NCI-H1105 (cell line): ENCODE measurements at regions not wholly inside any gene's neighbourhood (a gene's known extent, or its start where the extent isn't known, plus 50 kb on each side); places are given as distances from the start of the nearest gene placed in this dataset.

Experiments used
- DNase-seq: peaks from one replicate; lab custom pipeline; 2025; lab: John Stamatoyannopoulos, UW

DNA sequence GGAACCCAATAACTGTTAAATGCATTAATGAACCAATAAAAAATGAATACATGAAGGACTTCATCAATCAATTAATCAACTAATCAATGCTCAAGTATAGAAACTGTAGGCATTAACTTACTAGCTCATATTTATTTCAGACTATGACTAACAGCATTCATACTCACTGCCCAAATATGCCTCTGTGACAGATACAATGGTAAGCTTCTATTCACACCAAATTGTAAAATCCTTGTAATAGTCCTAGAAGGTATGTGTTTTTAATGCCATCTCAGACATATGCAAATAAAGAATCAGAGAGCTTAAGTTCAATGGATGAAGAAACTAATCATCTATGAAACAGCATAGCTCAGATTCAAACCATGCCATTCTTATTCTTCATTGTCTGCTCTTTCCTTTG lies 1253.6 kb upstream of the TENM4 start:
- no peak for DNase-seq

DNA sequence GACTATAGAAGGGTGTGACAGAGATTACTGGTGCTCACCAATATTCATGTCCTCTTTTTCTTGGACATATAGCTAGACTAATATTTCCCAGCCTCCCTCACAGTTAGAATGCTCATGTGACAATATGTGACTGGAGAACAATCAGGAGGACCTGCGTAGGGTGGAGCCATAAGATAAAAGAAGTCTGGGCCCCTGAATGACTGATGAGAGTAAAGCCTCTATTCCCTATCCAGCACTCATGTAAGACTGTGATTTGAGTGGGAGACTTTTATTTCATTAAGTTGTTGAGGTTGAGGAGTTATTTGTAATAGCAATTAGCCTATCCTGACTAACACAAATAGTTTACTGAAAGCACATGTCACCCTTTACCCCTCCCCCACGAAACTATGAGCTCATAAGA lies 1247.1 kb upstream of the TENM4 start:
- no peak for DNase-seq

GRCh38 chr11:80686889-80687288 lies 1246.1 kb upstream of the TENM4 start:
- no peak for DNase-seq

GRCh38 chr11:80673566-80673965 lies 1232.7 kb upstream of the TENM4 start:
- DNase-seq = no peak

DNA sequence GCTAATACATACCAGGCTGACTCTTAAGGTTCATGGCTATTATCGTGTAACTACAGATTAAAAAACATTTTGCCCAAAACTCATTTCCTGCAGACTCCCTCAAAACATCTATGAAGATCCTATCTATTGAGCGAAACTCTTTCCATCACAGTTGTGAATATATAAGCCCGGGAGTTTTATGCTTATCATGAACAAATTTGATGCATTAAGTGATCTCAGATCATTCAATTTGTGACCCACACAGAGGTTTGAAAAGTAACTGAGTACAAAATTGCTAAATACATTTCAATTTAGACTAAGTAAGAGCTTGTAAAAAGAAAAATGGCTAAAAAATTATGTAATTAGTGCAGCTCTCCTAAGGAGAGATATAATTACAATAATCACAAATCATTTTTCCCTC lies 1228.8 kb upstream of the TENM4 start:
- DNase-seq = no peak

DNA sequence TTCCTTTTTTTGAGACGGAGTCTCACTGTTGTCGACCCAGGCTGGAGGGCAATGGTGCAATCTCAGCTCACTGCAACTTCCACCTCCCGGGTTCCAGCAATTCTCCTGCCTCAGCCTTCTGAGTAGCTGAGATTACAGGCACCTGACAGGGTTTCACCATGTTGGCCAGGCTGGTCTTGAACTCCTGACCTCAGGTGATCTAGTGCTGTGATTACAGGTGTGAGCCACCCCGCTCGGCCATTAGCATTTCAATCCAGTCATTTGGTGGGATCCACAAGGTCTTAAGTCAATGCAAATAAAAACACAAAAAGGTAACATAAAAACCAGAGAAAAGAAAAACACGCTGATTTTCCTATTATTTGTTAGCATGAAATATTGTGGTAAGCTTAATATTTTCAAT lies 1227.2 kb upstream of the TENM4 start:
- no peak for DNase-seq

DNA sequence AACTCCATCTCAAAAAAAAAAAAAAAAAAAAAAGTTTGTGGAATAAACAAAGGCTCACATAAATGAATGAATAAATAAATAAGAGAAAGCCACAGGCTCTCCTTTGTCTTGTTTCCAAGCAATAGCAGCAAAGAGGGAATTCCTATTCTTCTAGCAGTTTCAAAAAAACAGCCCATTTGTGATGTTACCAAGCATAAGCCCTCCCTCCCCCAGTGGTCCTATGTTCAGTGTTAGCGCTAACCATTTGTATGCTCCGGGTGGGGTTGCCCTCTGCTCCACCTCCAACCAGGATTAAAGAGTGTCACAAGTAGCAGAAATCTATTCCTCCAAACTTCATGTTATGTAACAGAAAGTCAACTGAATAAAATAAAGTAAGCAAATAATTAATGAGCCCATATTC lies 1215.0 kb upstream of the TENM4 start:
- no peak for DNase-seq

DNA sequence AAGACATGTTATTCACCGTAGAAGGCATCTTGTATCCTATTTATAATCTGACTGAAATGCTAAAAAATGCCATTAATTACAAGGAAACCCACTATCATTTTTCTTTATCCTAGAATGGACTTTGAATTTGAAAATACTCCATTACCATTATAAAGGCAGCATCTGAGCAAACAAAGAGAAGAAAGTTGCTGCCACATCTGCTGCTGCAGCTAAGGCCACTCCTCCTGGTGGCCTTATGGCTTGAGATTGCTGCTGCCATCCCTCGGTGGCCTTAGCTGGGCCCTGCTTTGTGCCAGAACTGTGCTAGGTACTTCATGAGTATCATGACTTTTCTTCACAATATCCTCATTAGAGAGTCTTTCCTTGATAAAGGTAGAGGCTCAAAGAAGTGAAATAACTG lies 1210.1 kb upstream of the TENM4 start:
- no peak for DNase-seq

DNA sequence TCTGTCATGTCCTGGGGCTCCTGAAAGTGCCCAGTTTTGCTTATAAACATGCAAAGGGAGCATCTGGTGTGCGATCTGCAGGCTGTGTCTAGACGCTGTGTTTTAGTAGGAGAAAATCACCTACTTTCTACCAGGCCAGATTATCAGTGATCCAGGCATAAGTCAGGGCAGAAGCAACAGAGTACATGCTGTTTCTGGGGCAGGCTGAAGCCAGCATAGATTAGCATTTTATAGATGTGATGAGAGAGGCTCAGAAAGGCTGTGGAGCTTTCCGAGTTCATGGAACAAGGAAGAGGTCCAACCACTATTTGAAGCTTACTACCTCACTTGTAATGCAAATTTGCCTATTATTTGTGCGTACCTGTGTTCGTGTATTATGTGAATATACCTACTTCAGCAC lies 1208.4 kb upstream of the TENM4 start:
- no peak for DNase-seq

GRCh38 chr11:80638296-80638695 lies 1197.5 kb upstream of the TENM4 start:
- no peak for DNase-seq

GRCh38 chr11:80637571-80637970 lies 1196.7 kb upstream of the TENM4 start:
- no peak for DNase-seq

DNA sequence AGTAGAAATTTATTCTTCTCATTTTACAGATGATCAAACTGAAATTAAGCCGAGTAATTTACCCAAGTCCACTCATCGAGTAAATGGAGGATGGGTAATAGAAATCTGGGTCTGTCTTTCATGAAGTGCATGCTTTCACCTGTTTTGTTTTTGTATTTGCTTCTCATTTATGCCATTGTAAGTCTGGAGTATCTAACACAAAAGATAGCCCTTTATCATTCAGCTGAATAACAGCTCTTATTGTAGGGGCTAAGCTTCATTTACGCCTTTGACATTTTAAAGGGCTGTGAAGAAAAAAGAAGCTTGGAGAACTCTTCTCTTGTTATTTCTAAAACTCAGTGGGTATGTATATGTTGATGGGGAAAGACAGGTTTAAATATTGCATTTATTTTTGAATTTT lies 1196.2 kb upstream of the TENM4 start:
- no peak for DNase-seq

DNA sequence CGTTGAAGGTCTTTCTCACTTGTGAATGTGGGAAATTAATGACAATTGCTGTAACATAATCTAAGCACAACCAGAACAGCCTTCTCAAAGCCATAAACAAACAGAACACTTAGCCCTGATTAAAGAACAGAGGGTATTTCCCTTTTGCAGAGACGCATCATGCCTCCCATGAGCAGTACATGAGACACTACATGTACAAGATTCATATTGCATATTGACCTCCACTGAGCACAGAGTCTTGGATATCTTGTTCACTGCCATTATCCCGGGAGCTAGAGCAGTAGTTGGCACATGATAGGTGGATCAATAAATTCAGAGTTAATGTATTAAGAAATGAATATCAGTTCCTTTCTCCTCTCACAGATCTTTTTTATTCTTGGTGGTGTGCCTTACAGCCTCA lies 1194.3 kb upstream of the TENM4 start:
- no peak for DNase-seq

- DNase-seq = no peak
These were observed 1191.9 kb upstream of the TENM4 start for GRCh38 chr11:80632691-80633090.

GRCh38 chr11:80632156-80632555 lies 1191.3 kb upstream of the TENM4 start:
- DNase-seq = no peak

DNA sequence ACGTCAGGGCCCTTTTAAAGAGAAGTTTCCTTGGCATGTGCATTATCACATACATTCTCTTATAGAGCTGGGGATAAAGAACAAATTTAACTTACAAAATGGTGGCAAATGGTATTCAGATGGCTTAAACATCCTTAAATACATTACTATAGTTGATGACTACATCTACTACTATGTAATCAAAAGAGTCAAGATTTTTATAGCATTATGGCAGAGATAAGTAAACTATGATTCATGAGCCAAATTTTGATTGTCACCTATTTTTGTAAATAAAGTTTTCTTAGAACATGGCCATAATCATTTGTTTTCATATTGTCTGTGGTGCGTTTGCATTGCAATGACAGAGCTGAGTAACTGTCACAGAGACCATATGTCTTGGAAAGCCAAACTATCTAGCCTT lies 1188.6 kb upstream of the TENM4 start:
- DNase-seq = no peak

GRCh38 chr11:80627364-80627763 lies 1186.5 kb upstream of the TENM4 start:
- no peak for DNase-seq

DNA sequence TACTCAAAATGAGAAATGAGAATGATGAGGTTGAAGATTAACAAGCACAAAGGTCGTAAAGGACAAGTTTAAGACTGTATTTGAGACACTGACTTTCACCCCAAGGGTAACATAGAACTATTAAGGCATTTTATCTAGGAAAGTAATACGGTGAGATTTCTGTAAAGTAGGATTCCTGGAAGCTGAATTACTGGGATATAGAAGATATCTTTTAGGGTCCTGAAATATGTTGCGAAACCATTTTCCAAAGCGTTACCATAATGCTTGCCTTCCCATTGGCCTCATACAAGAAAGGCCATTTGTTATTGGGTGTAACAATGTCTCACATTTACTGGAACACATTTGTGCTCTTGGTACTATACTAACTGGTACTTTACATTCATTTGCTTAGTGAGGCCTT lies 1185.9 kb upstream of the TENM4 start:
- DNase-seq = no peak

DNA sequence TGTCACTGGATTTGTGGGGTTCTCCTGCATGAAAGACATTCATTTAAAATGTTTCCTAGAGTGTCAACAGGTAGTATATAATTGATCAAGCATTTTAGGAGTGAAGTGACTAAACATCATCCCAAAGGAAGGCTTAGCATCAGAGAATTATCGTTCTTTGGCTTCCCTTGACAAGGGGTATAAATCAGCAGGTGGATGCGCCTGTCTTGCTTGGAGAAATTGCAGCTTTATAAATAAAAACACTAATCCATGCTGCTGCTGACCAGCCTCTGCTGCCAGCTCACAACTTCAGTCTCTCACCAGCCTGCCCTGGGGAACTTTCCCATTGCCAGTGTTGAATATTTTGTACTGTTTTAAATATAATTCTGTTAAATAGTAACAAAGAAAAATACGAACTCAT lies 1184.7 kb upstream of the TENM4 start:
- DNase-seq = no peak

- DNase-seq = no peak
These were observed 1181.0 kb upstream of the TENM4 start for GRCh38 chr11:80621871-80622270.

- no peak for DNase-seq
These were observed 1180.0 kb upstream of the TENM4 start for GRCh38 chr11:80620867-80621266.

GRCh38 chr11:80617156-80617555 lies 1176.3 kb upstream of the TENM4 start:
- DNase-seq = no peak

DNA sequence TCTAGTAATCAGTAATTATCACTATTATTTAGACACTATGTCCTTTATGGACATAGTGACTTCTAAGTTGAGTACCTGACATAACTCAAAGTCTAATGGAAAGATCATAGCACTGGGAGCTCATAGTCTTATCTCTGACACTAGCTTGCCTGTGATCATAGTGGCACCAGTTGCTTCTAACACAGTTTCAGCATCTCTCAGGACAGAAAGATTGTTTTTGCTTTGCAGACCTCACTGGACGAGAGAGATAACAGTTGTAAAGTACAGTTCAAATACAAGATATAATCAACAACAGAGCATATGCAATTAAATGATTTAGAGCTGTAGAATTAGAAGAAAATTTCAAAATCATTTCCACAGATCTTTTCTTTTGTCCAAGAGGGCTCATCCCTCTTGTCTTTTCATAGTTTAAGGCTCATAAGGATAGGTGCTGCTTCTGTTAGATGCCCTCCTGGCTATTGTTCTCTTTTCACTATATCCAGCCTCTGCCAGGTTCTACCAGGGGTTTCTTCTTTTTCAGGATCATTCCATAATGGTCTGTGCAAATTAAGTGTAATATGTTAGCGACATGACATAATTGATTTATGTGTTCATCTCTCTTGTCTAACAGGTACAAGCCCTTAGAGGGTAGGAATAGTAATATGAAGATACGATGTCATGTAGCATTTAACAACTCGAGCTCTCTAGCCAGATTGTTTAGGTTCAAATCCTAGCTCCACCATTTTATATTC lies 1175.4 kb upstream of the TENM4 start:
- no peak for DNase-seq

DNA sequence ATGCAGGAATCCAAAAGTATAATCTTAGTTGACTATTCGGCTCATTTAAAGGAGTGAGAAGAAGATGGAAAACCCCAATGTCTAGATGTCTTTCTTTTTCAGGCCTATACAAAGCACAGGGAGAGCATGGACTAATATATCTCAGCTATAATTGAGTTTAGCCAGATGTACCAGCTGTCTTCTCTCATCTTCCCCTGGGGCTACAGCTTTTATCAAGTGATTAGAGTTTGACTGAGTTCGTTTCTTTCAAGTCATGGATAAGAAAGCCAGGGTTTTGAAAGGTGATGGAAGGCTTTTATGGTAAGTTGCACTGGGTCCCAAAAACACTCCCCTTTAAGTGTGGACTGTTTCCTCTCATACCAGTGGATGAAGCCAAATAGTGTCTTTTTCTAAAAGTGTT lies 1172.8 kb upstream of the TENM4 start:
- no peak for DNase-seq

DNA sequence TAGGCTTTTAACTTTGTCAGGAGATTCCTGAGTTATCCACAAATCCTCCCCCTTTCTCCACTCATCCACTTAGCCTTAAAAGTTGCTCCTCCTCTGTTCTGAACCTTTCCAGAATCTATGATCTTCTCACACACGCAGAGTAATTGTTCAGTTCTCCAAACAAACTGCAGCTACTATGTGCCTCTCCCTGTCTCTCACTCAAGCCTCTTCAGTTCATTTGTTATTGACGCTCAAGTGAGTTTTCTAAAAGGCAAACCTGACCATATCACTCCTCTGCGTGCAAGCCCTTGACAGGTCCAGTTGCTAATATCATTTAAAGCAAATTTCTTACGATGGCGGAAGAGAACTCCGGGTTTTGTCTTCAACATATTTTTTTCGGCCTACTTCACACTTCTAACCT lies 1169.7 kb upstream of the TENM4 start:
- no peak for DNase-seq
